ENCODE measurements at regions not wholly inside any gene's neighbourhood (a gene's known extent, or its start where the extent isn't known, plus 50 kb on each side); places are given as distances from the start of the nearest gene placed in this dataset.

- TF ChIP-seq CTCF (conservative IDR thresholded peaks at IDR 0.05; ENCODE audit: low read depth in 2 of 2) = no peak
- TF ChIP-seq EZH2 (IDR thresholded peaks at IDR 0.05; ENCODE audit: low read depth, unreplicated experiment) = no peak
- no peak for TF ChIP-seq REST (IDR thresholded peaks at IDR 0.05; ENCODE audit: unreplicated experiment)
- no peak for TF ChIP-seq JUNB (IDR thresholded peaks at IDR 0.05; ENCODE audit: unreplicated experiment)
- no peak for TF ChIP-seq POLR2AphosphoS5 (IDR thresholded peaks at IDR 0.05; ENCODE audit: low read depth)
- no peak for TF ChIP-seq EZH2phosphoT487 (IDR thresholded peaks at IDR 0.05; ENCODE audit: unreplicated experiment)
- no peak for TF ChIP-seq CREB1 (CRISPR knock-in tag; IDR thresholded peaks at IDR 0.05; ENCODE audit: low read depth)
- no peak for TF ChIP-seq ETS1 (IDR thresholded peaks at IDR 0.05)
Observed at GRCh38 chr14:89032086-89032649, 207.7 kb downstream of the TTC8 start.

Measured in GM23338 (cell line).